ENCODE measurements at regions not wholly inside any gene's neighbourhood (a gene's known extent, or its start where the extent isn't known, plus 50 kb on each side); places are given as distances from the start of the nearest gene placed in this dataset.

- TF ChIP-seq CTCF (IDR thresholded peaks at IDR 0.05) (no peak), EZH2 (IDR thresholded peaks at IDR 0.05) (no peak)
These were observed 166.3 kb upstream of the PDE10A start for GRCh38 chr6:165829376-165829775.
